Thyroid gland (tissue), 4 donors: ENCODE measurements at regions not wholly inside any gene's neighbourhood (a gene's known extent, or its start where the extent isn't known, plus 50 kb on each side); places are given as distances from the start of the nearest gene placed in this dataset.

Experiments
- DNase-seq, 2 donors: peaks; one replicate each; pipeline ENCODE4 v3.0.0-alpha.2; 2019
- H3K27ac ChIP-seq, 3 donors: fragments of 200-600 bp; sonication (generic); 1 replicate in 2 of 3; 2 replicates in 1 of 3; pipeline ENCODE4 v1.5.1; 2016 to 2019; ENCODE audit warnings: mild to moderate bottlenecking in 1 of 3, moderate library complexity in 1 of 3
- H3K27me3 ChIP-seq: fragments of 200-600 bp; sonication (generic); one replicate; pipeline ENCODE4 v1.5.1; 2019
- H3K36me3 ChIP-seq, 2 donors: fragments of 200-600 bp; sonication (generic); one replicate each; pipeline ENCODE4 v1.5.1; 2016 to 2019
- H3K4me1 ChIP-seq, 2 donors: fragments of 200-600 bp; sonication (generic); one replicate each; pipeline ENCODE4 v1.5.1; 2017 to 2019
- H3K4me3 ChIP-seq, 3 donors: fragments of 200-600 bp; sonication (generic); replicated peaks in 1 of 3; 1 replicate in 2 of 3; 2 replicates in 1 of 3; pipeline ENCODE4 v1.5.1; 2016; ENCODE audit warnings: mild to moderate bottlenecking in 1 of 3
- H3K9me3 ChIP-seq: fragments of 200-600 bp; sonication (generic); one replicate; pipeline ENCODE4 v1.5.1; 2017
- CTCF ChIP-seq, 6 experiments: fragments of 200-600 bp in 3 of 6; fragments of 450-650 bp in 3 of 6; sonication (generic) in 3 of 6; IDR thresholded peaks; one replicate each; pipeline ENCODE4 v1.5.1; 2016 to 2019; ENCODE audit warnings: antibody characterized with exemption in 6 of 6, mild to moderate bottlenecking in 2 of 6, inconsistent platforms in 1 of 6, moderate library complexity in 1 of 6
- POLR2A ChIP-seq, 2 donors: fragments of 450-650 bp; IDR thresholded peaks; one replicate each; pipeline ENCODE4 v1.6.1; 2017; ENCODE audit warnings: antibody characterized with exemption in 2 of 2, mild to moderate bottlenecking in 2 of 2, moderate library complexity in 1 of 2
- WGBS, 2 donors: methylation state at CpG; one replicate each; pipeline ENCODE4 v1.1.5; 2017; 5-methylcytosine and 5-hydroxymethylcytosine counted together
- intact Hi-C: fragments of 100-400 bp; cut with DNase I; formaldehyde crosslinking; loops from one replicate; pipeline ENCODE4 v1.15.1; 2023

- intact Hi-C loops, result no loop called here
- Histone ChIP-seq H3K9me3 (no peaks in the 10 kb centered on the region), H3K4me3 (no peak overlapping the region), H3K4me1 (peaks cover 0 to 4% of the 10 kb centered on the region in 2 donors), H3K27ac (no peak overlapping the region), H3K36me3 (no peaks in the 10 kb centered on the region), H3K27me3 (no peaks in the 10 kb centered on the region)
- no peak for TF ChIP-seq CTCF (IDR thresholded peaks at IDR 0.05)
- TF ChIP-seq POLR2A (IDR thresholded peaks at IDR 0.05), result no peak
- 72 to 81% methylated on average over 6 of the region's 6 CpGs for WGBS, 2 donors
- no peak for DNase-seq
These were observed 131.1 kb upstream of the NCAM1 start for GRCh38 chr11:112829971-112830654.

GRCh38 chr11:112831041-112831440 lies 130.2 kb upstream of the NCAM1 start:
- Histone ChIP-seq H3K36me3 (no peaks in the 10 kb centered on the region), H3K27me3 (no peaks in the 10 kb centered on the region), H3K9me3 (no peaks in the 10 kb centered on the region), H3K4me3 (no peak overlapping the region), H3K27ac (no peak overlapping the region), H3K4me1 (peaks cover 0 to 4% of the 10 kb centered on the region in 2 donors)
- DNase-seq, result no peak
- intact Hi-C loops, result no loop called here
- TF ChIP-seq POLR2A (IDR thresholded peaks at IDR 0.05), result no peak
- TF ChIP-seq CTCF (IDR thresholded peaks at IDR 0.05), result no peak
- 100% methylated on average over 1 of the region's 1 CpG for WGBS, 2 donors

- TF ChIP-seq POLR2A (IDR thresholded peaks at IDR 0.05) (no peak), CTCF (IDR thresholded peaks at IDR 0.05) (no peak)
- peaks cover 0 to 4% of the 10 kb centered on the region in 2 donors for H3K4me1 ChIP-seq
- intact Hi-C loops, result no loop called here
- no peaks in the 10 kb centered on the region for H3K27me3 ChIP-seq
- no peaks in the 10 kb centered on the region for H3K9me3 ChIP-seq
- H3K4me3 ChIP-seq, result no peak overlapping the region
- 91 to 100% methylated on average over 3 of the region's 3 CpGs for WGBS, 2 donors
- no peak for DNase-seq
- no peak overlapping the region for H3K27ac ChIP-seq
- H3K36me3 ChIP-seq, result no peaks in the 10 kb centered on the region
These were observed 129.1 kb upstream of the NCAM1 start for GRCh38 chr11:112831969-112832766.

GRCh38 chr11:112834277-112834755 lies 126.9 kb upstream of the NCAM1 start:
- DNase-seq, result peak; percentile 97 to 98
- Histone ChIP-seq H3K27ac (no peak overlapping the region), H3K9me3 (no peaks in the 10 kb centered on the region), H3K4me1 (peaks cover 0 to 11% of the 10 kb centered on the region in 2 donors), H3K27me3 (no peaks in the 10 kb centered on the region), H3K4me3 (no peak overlapping the region), H3K36me3 (no peaks in the 10 kb centered on the region)
- WGBS, 2 donors, result 9 to 10% methylated on average over 4 to 5 of the region's 5 CpGs
- TF ChIP-seq POLR2A (IDR thresholded peaks at IDR 0.05) (no peak), CTCF (IDR thresholded peaks at IDR 0.05) (no peak)
- intact Hi-C loops, result no loop called here
